Tibial artery (tissue), 4 donors: ENCODE measurements at regions not wholly inside any gene's neighbourhood (a gene's known extent, or its start where the extent isn't known, plus 50 kb on each side); places are given as distances from the start of the nearest gene placed in this dataset.
"Not testable (repeated sequence)": the region's sequence is repeated elsewhere in the genome, so short reads cannot be mapped to it uniquely, and the experiment has no call there.

Experiments used
- DNase-seq, 2 donors: peaks; one replicate each; pipeline ENCODE4 v3.0.0-alpha.2; 2019
- H3K27ac ChIP-seq, 2 donors: fragments of 200-600 bp; sonication (generic) in 1 of 2; 1 replicate in 1 of 2; 2 replicates in 1 of 2; pipeline ENCODE4 v1.5.1; 2018 to 2019; ENCODE audit warnings: mild to moderate bottlenecking in 1 of 2
- H3K27me3 ChIP-seq, 2 donors: fragments of 200-600 bp; sonication (generic) in 1 of 2; one replicate each; pipeline versions ENCODE4 v1.5.1 to v1.6.0; 2016 to 2019
- H3K36me3 ChIP-seq, 3 donors: fragments of 200-600 bp; sonication (generic) in 2 of 3; one replicate each; pipeline ENCODE4 v1.5.1; 2016 to 2019; ENCODE audit warnings: mild to moderate bottlenecking in 2 of 3
- H3K4me1 ChIP-seq, 4 donors: fragments of 200-600 bp; sonication (generic) in 2 of 4; 1 replicate in 3 of 4; 2 replicates in 1 of 4; pipeline ENCODE4 v1.5.1; 2016 to 2019
- H3K4me3 ChIP-seq, 2 donors: fragments of 200-600 bp; sonication (generic) in 1 of 2; 1 replicate in 1 of 2; 2 replicates in 1 of 2; pipeline ENCODE4 v1.5.1; 2018 to 2019; ENCODE audit warnings: mild to moderate bottlenecking in 2 of 2
- H3K9me3 ChIP-seq, 3 donors: fragments of 200-600 bp; sonication (generic) in 1 of 3; one replicate each; pipeline ENCODE4 v1.5.1; 2016 to 2019
- CTCF ChIP-seq, 2 experiments: fragments of 200-600 bp in 1 of 2; fragments of 450-650 bp in 1 of 2; IDR thresholded peaks; one replicate each; pipeline ENCODE4 v1.5.1; 2017 to 2019; ENCODE audit warnings: antibody characterized with exemption in 2 of 2, mild to moderate bottlenecking in 1 of 2, moderate library complexity in 1 of 2
- intact Hi-C: fragments of 100-400 bp; cut with DNase I; formaldehyde crosslinking; loops from one replicate; pipeline ENCODE4 v1.15.0; 2023; ENCODE audit warnings: low total_unique reads

GRCh38 chr7:113263749-113264148 is 145.4 kb upstream of the SMIM30 start:
- H3K9me3 ChIP-seq, result peaks cover 0 to 7% (median 0%) of the 10 kb centered on the region in 3 donors
- no peaks in the 10 kb centered on the region for H3K36me3 ChIP-seq
- TF ChIP-seq CTCF (IDR thresholded peaks at IDR 0.05), result no peak
- intact Hi-C loops, result no loop called here
- H3K27me3 ChIP-seq, result no peaks in the 10 kb centered on the region
- no peak for DNase-seq
- no peak overlapping the region for H3K27ac ChIP-seq
- H3K4me3 ChIP-seq, result no peak overlapping the region
- H3K4me1 ChIP-seq, result no peaks in the 10 kb centered on the region

GRCh38 chr7:113263215-113263742 is 144.9 kb upstream of the SMIM30 start:
- H3K27me3 ChIP-seq, H3K9me3 ChIP-seq, H3K36me3 ChIP-seq, DNase-seq, H3K4me1 ChIP-seq, H3K27ac ChIP-seq, intact Hi-C loops, H3K4me3 ChIP-seq: not testable (repeated sequence)

- intact Hi-C loops, result no loop called here
- no peak overlapping the region for H3K27ac ChIP-seq
- no peak overlapping the region for H3K4me3 ChIP-seq
- H3K27me3 ChIP-seq, result no peaks in the 10 kb centered on the region
- no peak for TF ChIP-seq CTCF (IDR thresholded peaks at IDR 0.05)
- no peak for DNase-seq
- no peaks in the 10 kb centered on the region for H3K4me1 ChIP-seq
- no peaks in the 10 kb centered on the region for H3K9me3 ChIP-seq
- no peaks in the 10 kb centered on the region for H3K36me3 ChIP-seq
These were observed 138.7 kb upstream of the SMIM30 start for GRCh38 chr7:113256883-113257531.

- Histone ChIP-seq H3K9me3 (no peaks in the 10 kb centered on the region), H3K27me3 (no peaks in the 10 kb centered on the region), H3K36me3 (no peaks in the 10 kb centered on the region), H3K27ac (no peak overlapping the region), H3K4me1 (no peaks in the 10 kb centered on the region), H3K4me3 (no peak overlapping the region)
- intact Hi-C loops, result no loop called here
- no peak for TF ChIP-seq CTCF (IDR thresholded peaks at IDR 0.05)
- no peak for DNase-seq
These were observed 128.8 kb upstream of the SMIM30 start for GRCh38 chr7:113247198-113247597.

- intact Hi-C loops, result no loop called here
- no peak overlapping the region for H3K4me3 ChIP-seq
These were observed 128.4 kb upstream of the SMIM30 start for GRCh38 chr7:113246738-113247137.

More at GRCh38 chr7:113246738-113247137, 128.4 kb upstream of the SMIM30 start:
- H3K9me3 ChIP-seq, result no peaks in the 10 kb centered on the region
- TF ChIP-seq CTCF (IDR thresholded peaks at IDR 0.05), result no peak
- H3K36me3 ChIP-seq, result no peaks in the 10 kb centered on the region
- no peak overlapping the region for H3K27ac ChIP-seq
- no peaks in the 10 kb centered on the region for H3K27me3 ChIP-seq
- DNase-seq, result no peak
- no peaks in the 10 kb centered on the region for H3K4me1 ChIP-seq
